HK-2 (cell line): ENCODE measurements at regions not wholly inside any gene's neighbourhood (a gene's known extent, or its start where the extent isn't known, plus 50 kb on each side); places are given as distances from the start of the nearest gene placed in this dataset.

Source experiments
- DNase-seq: peaks from one replicate; pipeline ENCODE4 v3.0.0-alpha.2; 2018; ENCODE audit not compliant: unreplicated experiment

DNA sequence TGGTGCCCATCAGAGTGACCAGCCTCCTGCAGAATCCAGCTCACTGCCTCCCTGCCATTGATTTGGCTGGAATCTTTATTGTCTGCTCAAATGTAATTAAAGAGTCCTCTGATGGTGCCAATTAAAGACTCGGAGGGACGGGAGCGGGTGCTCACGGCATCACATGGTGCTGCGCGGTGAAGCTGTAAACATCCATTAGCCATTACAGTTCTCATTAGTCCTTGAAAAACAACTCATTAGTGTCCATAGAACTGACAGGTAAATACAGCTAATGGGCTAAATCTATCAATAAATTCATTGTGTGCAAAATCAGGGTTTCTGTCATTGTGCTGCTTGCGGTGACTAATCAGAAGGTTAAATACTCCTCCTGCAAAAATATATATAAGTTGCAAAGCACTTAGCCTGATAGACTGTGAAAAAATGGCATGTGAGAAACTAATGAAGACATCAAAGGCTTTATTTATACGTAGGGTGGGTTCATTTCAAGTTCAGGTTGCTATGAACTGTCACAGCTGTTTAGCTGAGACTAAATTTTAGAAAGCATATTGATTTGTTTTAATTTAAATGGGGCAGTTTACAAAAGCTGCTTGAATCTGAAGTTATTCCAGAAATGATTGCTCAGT lies 289.8 kb upstream of the POU3F1 start:
- no peak for DNase-seq

DNA sequence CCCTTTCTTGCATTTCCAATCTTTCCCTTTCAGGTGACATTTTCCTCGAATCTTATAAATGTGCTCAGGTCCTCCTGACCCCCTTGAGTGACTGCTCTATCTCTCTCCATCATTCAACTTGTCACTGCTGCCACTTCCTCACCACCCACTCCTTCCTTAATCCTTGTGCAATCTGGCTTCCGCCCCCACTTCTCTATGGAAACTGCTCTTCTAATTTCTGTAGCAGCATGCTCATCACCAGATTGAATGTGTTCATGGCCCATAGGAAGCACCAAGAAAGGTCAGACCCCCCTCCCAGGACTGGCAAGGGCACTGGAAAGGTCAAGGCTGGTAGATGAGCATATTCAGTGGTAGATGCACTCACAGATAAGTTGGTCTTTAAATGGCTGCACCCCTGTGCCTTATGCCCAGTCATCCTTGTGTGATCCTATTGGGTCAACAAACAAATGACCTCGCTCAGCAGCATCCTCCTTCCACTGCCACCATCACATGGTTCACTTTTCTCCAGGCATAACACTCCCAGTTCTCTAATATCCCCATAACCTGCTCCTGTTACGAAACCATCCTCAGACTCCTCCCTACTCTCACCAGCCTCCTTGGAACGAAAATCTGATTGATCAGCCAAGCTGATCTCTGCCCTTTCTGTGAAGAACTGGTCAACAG lies 288.5 kb upstream of the POU3F1 start:
- no peak for DNase-seq

DNA sequence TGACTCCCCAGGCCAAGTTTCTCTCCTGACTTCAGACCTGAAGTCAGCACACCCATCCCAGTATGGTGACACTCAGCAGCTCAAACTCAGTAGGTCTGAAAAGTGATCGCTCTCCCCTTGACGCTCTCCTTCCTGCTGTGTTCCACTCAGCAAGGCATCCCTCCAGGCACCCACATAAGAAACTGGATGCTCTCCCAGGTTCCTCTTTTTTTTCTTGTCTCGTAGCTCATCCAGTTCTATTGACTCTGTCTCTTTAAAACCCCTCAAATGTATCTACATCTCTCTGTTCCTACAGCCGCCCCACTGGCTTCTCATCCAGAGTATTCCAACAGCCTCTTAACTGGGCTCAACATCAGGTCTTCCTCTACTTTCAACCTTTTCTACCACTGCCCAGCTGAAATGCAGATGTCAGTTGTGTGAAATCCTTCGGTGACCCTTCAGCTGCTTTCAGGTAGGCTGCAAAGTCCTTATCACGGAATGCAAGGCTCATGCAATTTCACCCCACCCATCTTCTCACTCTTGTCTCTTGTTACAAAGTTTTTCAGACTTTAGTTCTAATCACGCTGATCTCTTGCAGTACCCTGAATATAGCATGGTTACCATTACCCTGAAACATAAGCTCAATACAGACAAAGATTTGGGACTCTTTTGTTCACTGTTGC lies 286.2 kb upstream of the POU3F1 start:
- no peak for DNase-seq

- no peak for DNase-seq
These were observed 285.1 kb upstream of the POU3F1 start for GRCh38 chr1:38331496-38332210.

DNA sequence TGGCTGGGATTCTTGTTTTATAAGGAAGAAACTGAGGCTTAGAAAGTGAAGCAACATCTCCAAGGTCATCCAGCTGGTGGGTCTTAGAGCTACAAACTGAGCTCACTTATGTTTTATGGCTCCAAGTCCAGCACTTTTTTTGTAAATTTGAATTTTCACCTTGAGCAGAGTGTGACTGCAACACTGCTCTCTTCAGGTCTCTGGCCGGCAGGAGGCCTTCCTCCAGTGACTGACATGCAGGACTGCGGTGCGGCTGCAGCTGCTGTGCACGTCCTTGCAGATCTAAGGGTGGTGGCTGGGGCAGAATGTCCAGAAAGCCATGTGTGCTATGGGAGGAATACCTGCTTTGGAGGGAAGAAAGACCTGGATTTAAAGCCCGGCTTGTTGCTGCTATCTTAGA lies 284.2 kb upstream of the POU3F1 start:
- DNase-seq = no peak

DNA sequence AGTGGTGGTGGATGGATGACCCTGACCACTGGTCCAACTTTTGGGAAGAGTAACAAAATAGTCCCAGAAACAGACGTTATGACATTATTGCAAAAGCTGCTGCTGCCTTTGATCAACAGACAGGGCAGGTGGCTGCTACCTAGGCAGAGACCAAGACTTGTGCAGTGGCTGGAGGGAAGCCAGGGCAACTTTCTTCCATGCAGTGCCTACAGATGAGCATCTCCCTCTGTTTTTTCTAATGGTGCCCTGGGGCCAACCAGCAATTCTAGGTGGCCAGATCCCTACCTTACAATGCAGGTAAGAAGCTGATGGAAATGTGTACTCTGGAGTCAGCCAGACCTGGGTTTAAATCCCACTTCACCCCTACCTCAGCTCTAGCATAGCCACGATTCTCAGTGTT lies 283.1 kb upstream of the POU3F1 start:
- DNase-seq = no peak

DNA sequence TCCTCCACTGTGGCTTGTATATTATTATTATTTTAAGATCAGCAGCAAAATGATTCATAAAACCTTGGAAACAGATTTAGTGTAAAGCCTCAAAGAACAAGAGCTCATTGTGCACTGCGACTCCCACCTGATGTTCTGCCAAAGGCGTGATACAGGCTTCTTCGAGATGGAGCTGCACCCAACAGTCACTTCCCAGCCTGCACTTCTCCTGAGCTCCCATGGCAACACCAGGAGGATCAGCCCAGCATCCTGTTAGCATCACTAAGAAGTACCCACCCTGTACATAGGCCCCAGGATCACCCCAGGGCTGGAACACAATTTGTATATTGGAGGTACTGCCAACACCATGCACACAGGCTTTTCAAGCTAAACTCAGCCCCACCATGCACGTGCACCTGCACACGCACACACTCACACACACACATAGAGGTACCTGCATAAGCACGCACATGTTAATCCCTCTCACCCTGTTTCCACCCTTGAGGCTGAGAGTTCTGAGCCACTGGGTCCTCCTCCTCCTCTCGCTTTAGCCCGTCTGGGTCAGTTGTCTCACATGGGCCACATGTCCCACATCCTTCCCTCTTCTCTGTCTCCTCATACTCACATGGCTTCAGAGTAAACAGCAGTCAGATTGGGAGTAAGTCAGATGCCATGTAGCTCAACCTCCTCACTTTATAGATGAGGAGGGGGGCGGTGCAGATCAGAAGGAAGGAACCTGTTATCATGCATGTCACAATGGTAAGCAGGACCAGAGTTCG lies 281.9 kb upstream of the POU3F1 start:
- DNase-seq = no peak

- no peak for DNase-seq
These were observed 281.0 kb upstream of the POU3F1 start for GRCh38 chr1:38327559-38327973.

DNA sequence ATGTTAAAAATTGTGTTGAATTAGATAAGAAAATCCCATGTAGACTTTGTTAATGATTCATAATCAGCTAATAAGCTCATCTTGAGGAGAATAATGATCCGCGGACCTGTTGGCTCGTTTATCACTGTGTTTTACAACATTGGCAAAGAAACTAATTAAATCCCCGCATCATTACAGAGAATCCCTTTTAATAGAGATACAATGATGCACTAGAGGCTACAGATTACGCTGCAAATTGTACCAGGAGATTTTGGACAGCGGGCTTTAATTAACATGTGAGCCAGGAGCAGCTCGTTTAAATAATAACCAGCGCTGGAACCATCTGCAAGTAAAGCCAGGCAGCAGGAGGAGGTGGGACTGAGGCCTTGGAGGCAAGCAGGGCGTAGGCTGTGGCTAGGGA lies 280.3 kb upstream of the POU3F1 start:
- no peak for DNase-seq

DNA sequence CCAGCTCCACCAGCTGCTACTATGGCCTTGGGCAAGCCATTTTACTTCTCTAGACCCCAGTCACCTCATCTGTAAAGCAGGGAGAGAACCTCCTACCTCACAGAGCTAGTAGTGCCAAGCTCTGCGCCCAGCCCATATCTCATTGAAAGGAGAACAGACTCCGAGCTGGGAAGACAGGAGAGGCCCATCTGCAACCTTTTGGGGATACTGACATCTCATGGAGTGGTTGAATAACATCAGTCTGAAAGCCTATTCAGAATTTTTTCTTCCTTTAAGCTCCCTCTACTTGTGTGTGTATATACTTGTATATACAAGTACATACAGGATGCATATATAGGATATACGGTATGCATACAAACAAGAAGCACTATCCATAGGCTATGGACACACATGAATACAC lies 279.5 kb upstream of the POU3F1 start:
- no peak for DNase-seq

- DNase-seq = no peak
These were observed 266.2 kb upstream of the POU3F1 start for GRCh38 chr1:38312753-38313152.

- DNase-seq = no peak
These were observed 263.5 kb upstream of the POU3F1 start for GRCh38 chr1:38310079-38310478.

DNA sequence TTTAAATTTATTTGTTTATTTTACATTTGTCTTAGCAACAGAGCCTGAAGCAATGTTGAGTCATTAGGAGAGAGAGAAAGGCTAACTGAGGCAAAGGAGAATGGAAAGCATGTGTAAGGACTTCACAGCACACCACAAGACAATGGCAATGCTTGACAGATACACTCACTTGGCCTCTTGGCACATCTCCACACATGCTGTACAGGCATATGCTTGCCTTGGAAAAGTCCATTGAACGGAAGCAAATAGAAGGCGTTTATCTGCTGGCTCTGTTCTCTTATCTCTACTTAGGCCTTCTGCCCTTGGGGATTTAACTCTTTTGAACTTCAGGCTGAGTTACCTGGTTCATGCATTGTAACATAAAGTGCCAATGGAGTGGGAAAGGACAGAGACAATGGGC lies 262.2 kb upstream of the POU3F1 start:
- DNase-seq = no peak

- no peak for DNase-seq
These were observed 259.1 kb upstream of the POU3F1 start for GRCh38 chr1:38305666-38306065.

- DNase-seq = no peak
These were observed 257.2 kb upstream of the POU3F1 start for GRCh38 chr1:38303843-38304242.

DNA sequence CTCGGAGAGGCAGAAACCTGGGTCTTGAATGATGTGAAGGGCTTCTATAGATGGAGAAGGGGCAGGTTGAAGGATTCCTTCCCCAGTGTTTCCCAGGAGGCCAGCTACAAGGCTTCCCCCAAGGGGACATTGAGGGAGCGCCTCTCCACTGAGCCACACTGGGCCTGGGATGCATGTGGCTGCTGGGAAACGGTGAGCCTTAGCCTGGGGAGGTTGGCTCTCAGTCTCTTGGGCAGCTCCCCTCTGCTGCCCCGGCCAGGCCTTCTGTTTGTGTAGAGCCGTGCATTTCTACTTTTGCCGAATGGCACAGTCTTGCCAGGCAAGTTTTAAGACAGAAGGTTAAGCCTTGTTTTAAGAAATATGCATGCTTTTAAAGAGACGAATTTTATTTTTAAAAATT lies 254.4 kb upstream of the POU3F1 start:
- no peak for DNase-seq

GRCh38 chr1:38300616-38301015 lies 254.0 kb upstream of the POU3F1 start:
- DNase-seq = no peak

DNA sequence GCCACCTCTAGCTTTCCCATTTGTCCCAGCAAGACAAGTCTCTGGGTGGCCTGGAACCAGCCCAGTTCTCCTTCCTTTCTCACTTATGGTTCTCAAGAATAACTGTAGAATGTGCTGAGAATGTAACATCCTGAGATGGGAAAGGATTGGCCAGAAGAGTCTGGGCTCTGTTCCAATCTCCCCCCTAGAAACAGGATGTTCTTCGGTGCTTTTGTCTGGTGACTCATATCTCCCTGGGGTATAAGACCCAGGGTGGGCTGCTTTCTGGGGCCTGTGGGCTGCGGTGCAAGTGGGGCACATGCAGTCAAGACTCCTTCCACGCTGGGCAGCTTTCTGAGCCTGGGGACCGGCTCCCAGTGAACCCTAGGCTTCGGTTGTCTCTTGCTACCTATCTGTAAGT lies 251.2 kb upstream of the POU3F1 start:
- no peak for DNase-seq

GRCh38 chr1:38297246-38297645 lies 250.7 kb upstream of the POU3F1 start:
- DNase-seq = no peak

DNA sequence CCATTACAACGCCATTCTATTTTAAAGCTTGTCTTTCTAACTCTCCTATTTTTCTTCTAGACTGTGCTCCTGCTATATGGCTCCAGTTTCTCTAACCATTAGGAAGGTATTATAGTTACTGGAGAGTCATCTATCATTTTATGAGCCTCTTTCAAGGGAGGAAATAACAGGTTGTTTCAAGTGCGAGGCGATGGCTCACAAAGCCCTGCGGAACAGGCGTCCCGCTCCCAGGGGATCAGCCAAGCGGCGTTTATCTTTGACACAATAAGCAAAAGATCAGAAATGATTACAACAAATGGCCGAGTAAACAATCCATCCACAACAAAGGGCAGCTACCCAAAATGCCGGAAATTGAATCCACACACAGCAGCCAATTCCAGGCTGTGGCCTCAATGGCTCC lies 249.5 kb upstream of the POU3F1 start:
- DNase-seq = no peak

GRCh38 chr1:38293567-38293966 lies 247.0 kb upstream of the POU3F1 start:
- no peak for DNase-seq

- DNase-seq = no peak
These were observed 246.4 kb upstream of the POU3F1 start for GRCh38 chr1:38292969-38293368.
